ENCODE measurements at regions not wholly inside any gene's neighbourhood (a gene's known extent, or its start where the extent isn't known, plus 50 kb on each side); places are given as distances from the start of the nearest gene placed in this dataset.

DNA sequence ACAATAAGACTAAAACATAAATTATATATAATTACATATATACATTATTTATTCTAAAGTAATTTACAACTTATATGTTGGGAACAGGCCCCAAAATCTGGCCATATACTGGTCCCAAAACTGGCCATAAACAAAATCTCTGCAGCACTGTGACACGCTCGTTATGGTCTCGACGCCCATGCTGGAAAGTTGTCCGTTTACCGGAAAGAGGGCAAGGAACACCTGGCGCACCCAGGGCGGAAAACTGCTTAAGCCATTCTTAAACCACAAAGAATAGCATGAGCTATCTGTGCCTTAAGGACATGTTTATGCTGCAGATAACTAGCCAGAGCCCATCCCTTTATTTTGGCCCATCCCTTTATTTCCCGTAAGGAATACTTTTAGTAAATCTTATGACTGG, 164.9 kb downstream of the CENPW start:
- no peak overlapping the region for H3K4me3 ChIP-seq (ENCODE audit: low read depth, low read length)
- TF ChIP-seq, protein P1, sequence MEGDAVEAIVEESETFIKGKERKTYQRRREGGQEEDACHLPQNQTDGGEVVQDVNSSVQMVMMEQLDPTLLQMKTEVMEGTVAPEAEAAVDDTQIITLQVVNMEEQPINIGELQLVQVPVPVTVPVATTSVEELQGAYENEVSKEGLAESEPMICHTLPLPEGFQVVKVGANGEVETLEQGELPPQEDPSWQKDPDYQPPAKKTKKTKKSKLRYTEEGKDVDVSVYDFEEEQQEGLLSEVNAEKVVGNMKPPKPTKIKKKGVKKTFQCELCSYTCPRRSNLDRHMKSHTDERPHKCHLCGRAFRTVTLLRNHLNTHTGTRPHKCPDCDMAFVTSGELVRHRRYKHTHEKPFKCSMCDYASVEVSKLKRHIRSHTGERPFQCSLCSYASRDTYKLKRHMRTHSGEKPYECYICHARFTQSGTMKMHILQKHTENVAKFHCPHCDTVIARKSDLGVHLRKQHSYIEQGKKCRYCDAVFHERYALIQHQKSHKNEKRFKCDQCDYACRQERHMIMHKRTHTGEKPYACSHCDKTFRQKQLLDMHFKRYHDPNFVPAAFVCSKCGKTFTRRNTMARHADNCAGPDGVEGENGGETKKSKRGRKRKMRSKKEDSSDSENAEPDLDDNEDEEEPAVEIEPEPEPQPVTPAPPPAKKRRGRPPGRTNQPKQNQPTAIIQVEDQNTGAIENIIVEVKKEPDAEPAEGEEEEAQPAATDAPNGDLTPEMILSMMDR (IDR thresholded peaks at IDR 0.05; ENCODE audit: insufficient read depth in 1 of 2, low read depth in 1 of 2, low read length in 1 of 2, severe bottlenecking in 1 of 2, unreplicated experiment in 1 of 2), result no peak
- Mint-ChIP-seq H3K9me3 (ENCODE audit: unreplicated experiment) (no peaks in the 10 kb centered on the region), H3K4me1 (ENCODE audit: low read depth, unreplicated experiment) (no peaks in the 10 kb centered on the region), H3K4me3 (ENCODE audit: unreplicated experiment) (no peak overlapping the region), H3K36me3 (ENCODE audit: insufficient read depth, unreplicated experiment) (no peaks in the 10 kb centered on the region), H3K27me3 (ENCODE audit: insufficient read depth, unreplicated experiment) (peaks cover 4% of the 10 kb centered on the region), H3K27ac (ENCODE audit: unreplicated experiment) (no peak overlapping the region)
- POLR2A ChIA-PET, result no interaction called here
- no peaks in the 10 kb centered on the region for H3K27me3 ChIP-seq (replicated peaks; ENCODE audit: control insufficient read depth, insufficient read depth, low read length)
- H3K36me3 ChIP-seq (ENCODE audit: control insufficient read depth, insufficient read depth, low read length), result no peaks in the 10 kb centered on the region
- H3K4me1 ChIP-seq, result no peaks in the 10 kb centered on the region
- intact Hi-C loops (cut with micrococcal nuclease; ENCODE audit: unreplicated experiment), result no loop called here
- DNase-seq, result no peak
- BruUV-seq (replicated peaks), result no TSS peak
- no peaks in the 10 kb centered on the region for H3K9me3 ChIP-seq
- CTCF ChIA-PET, result no interaction called here

DNA sequence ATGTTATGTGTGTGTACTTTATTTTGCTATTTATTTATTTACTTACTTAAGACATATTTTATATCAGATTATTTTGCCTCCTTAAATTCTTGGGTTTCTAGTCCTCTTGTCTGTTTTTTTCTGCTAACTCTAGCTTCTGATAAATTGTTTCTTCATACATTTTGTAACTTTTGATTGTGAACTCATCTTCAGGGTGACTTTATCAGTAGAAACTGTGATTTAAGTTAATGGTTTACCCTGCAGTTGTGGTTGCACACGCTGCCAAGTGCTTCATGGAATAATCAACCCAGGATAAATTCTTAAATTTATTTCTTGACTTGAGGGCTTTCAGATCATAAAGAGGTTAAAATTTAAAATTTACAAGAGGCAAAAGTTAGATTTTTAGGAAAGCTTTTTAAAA, 173.3 kb downstream of the CENPW start:
- CTCF ChIA-PET, result no interaction called here
- Histone ChIP-seq H3K4me3 (ENCODE audit: low read depth, low read length) (no peak overlapping the region), H3K4me1 (no peaks in the 10 kb centered on the region), H3K36me3 (ENCODE audit: control insufficient read depth, insufficient read depth, low read length) (no peaks in the 10 kb centered on the region), H3K9me3 (no peaks in the 10 kb centered on the region), H3K27me3 (replicated peaks; ENCODE audit: control insufficient read depth, insufficient read depth, low read length) (no peaks in the 10 kb centered on the region)
- Mint-ChIP-seq H3K9me3 (ENCODE audit: unreplicated experiment) (no peaks in the 10 kb centered on the region), H3K4me3 (ENCODE audit: unreplicated experiment) (no peak overlapping the region), H3K36me3 (ENCODE audit: insufficient read depth, unreplicated experiment) (no peaks in the 10 kb centered on the region), H3K4me1 (ENCODE audit: low read depth, unreplicated experiment) (no peaks in the 10 kb centered on the region), H3K27ac (ENCODE audit: unreplicated experiment) (no peak overlapping the region), H3K27me3 (ENCODE audit: insufficient read depth, unreplicated experiment) (peaks cover 6% of the 10 kb centered on the region)
- DNase-seq, result no peak
- TF ChIP-seq, protein P1 (IDR thresholded peaks at IDR 0.05; ENCODE audit: insufficient read depth in 1 of 2, low read depth in 1 of 2, low read length in 1 of 2, severe bottlenecking in 1 of 2, unreplicated experiment in 1 of 2), result no peak
- intact Hi-C loops (cut with micrococcal nuclease; ENCODE audit: unreplicated experiment), result no loop called here
- BruUV-seq (replicated peaks), result no TSS peak
- POLR2A ChIA-PET, result no interaction called here

DNA sequence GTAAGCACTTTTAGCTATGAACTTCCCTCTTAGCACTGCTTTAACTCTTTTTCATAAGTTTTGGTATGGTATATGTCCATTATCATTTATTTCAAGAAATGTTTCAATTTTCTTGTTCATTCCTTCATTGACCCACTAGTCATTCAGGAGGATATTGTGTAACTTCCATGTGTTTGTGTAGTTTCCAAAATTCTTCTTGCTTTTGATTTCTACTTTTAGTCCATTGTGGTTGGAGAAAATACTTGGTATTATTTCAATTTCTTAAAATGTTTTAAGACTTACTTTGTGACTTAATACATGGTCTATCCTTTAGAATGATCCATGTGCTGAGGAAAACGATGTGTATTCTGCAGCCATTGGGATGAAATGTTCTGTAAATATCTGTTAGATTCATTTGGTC, 176.5 kb downstream of the CENPW start:
- ChIA-PET CTCF (no interaction called here), POLR2A (no interaction called here)
- no peaks in the 10 kb centered on the region for H3K4me1 ChIP-seq
- no peaks in the 10 kb centered on the region for H3K4me1 Mint-ChIP-seq (ENCODE audit: low read depth, unreplicated experiment)
- no peaks in the 10 kb centered on the region for H3K9me3 ChIP-seq
- H3K27ac Mint-ChIP-seq (ENCODE audit: unreplicated experiment), result no peak overlapping the region
- H3K9me3 Mint-ChIP-seq (ENCODE audit: unreplicated experiment), result no peaks in the 10 kb centered on the region
- TF ChIP-seq, protein P1 (IDR thresholded peaks at IDR 0.05; ENCODE audit: insufficient read depth in 1 of 2, low read depth in 1 of 2, low read length in 1 of 2, severe bottlenecking in 1 of 2, unreplicated experiment in 1 of 2), result no peak
- no peak overlapping the region for H3K4me3 ChIP-seq (ENCODE audit: low read depth, low read length)
- H3K27me3 ChIP-seq (replicated peaks; ENCODE audit: control insufficient read depth, insufficient read depth, low read length), result no peaks in the 10 kb centered on the region
- no peak overlapping the region for H3K4me3 Mint-ChIP-seq (ENCODE audit: unreplicated experiment)
- intact Hi-C loops (cut with micrococcal nuclease; ENCODE audit: unreplicated experiment), result no loop called here
- no TSS peak for BruUV-seq (replicated peaks)
- peaks cover 5% of the 10 kb centered on the region for H3K27me3 Mint-ChIP-seq (ENCODE audit: insufficient read depth, unreplicated experiment)
- DNase-seq, result no peak
- H3K36me3 Mint-ChIP-seq (ENCODE audit: insufficient read depth, unreplicated experiment), result no peaks in the 10 kb centered on the region
- H3K36me3 ChIP-seq (ENCODE audit: control insufficient read depth, insufficient read depth, low read length), result no peaks in the 10 kb centered on the region

Measured in Caco-2 (cell line).